Retinal pigment epithelial cell (primary cell): ENCODE measurements at regions not wholly inside any gene's neighbourhood (a gene's known extent, or its start where the extent isn't known, plus 50 kb on each side); places are given as distances from the start of the nearest gene placed in this dataset.

Source experiments
- DNase-seq: peaks from one replicate; pipeline ENCODE4 v3.0.0-alpha.2; 2010; ENCODE audit warnings: low read depth
- H3K4me3 ChIP-seq: 2 replicates; pipeline ENCODE4 v1.5.1; 2011; ENCODE audit warnings: mild to moderate bottlenecking, low read length, control low read depth, moderate library complexity
- CTCF ChIP-seq: conservative IDR thresholded peaks from 2 replicates; pipeline ENCODE4 v1.5.1; 2011; ENCODE audit warnings: low read depth, low read length, control low read depth, inconsistent platforms

- DNase-seq, result peak; percentile 81
- no peak for TF ChIP-seq CTCF
- H3K4me3 ChIP-seq, result no peak overlapping the region
Observed at GRCh38 chr12:64946132-64946829, 121.8 kb downstream of the TBC1D30 start.

- no peak for TF ChIP-seq CTCF
- no peak overlapping the region for H3K4me3 ChIP-seq
- no peak for DNase-seq
Observed at GRCh38 chr12:64950711-64951298, 126.4 kb downstream of the TBC1D30 start.

GRCh38 chr12:64951944-64952343 lies 127.5 kb downstream of the TBC1D30 start:
- DNase-seq, result no peak
- H3K4me3 ChIP-seq, result no peak overlapping the region
- TF ChIP-seq CTCF, result no peak

GRCh38 chr12:64955746-64956145 lies 131.3 kb downstream of the TBC1D30 start:
- TF ChIP-seq CTCF, result no peak
- no peak for DNase-seq

GRCh38 chr12:64965920-64966319 lies 141.5 kb downstream of the TBC1D30 start:
- no peak for DNase-seq
- H3K4me3 ChIP-seq, result no peak overlapping the region
- no peak for TF ChIP-seq CTCF

More at GRCh38 chr12:64955746-64956145, 131.3 kb downstream of the TBC1D30 start:
- H3K4me3 ChIP-seq, result no peak overlapping the region

- DNase-seq, result peak; percentile 14
- no peak for TF ChIP-seq CTCF
Observed at GRCh38 chr12:64968989-64969819, 144.8 kb downstream of the TBC1D30 start.

More at GRCh38 chr12:64968989-64969819, 144.8 kb downstream of the TBC1D30 start:
- no peak overlapping the region for H3K4me3 ChIP-seq
